GM21717 (cell line): ENCODE measurements at regions not wholly inside any gene's neighbourhood (a gene's known extent, or its start where the extent isn't known, plus 50 kb on each side); places are given as distances from the start of the nearest gene placed in this dataset.
"Not testable (repeated sequence)": the region's sequence is repeated elsewhere in the genome, so short reads cannot be mapped to it uniquely, and the experiment has no call there.

ENCODE experiments used
- ATAC-seq: cut with Tn5 transposase; IDR thresholded peaks from one replicate; pipeline ENCODE4 v1.9.1; 2021; ENCODE audit warnings: mild to moderate bottlenecking, moderate library complexity; ENCODE audit not compliant: unreplicated experiment

- ATAC-seq, result not testable (repeated sequence)
These were observed 151.6 kb downstream of the CDRT15L2 start for GRCh38 chr17:20731131-20731530.

- no peak for ATAC-seq
These were observed 154.4 kb downstream of the CDRT15L2 start for GRCh38 chr17:20733923-20734322.

- ATAC-seq, result no peak
These were observed 156.3 kb downstream of the CDRT15L2 start for GRCh38 chr17:20735796-20736195.

GRCh38 chr17:20737636-20738035 lies 158.1 kb downstream of the CDRT15L2 start:
- not testable (repeated sequence) for ATAC-seq

- ATAC-seq, result no peak
These were observed 191.6 kb downstream of the CDRT15L2 start for GRCh38 chr17:20771104-20771503.

GRCh38 chr17:20774472-20775135 lies 195.1 kb downstream of the CDRT15L2 start:
- no peak for ATAC-seq

- ATAC-seq, result no peak
These were observed 195.8 kb downstream of the CDRT15L2 start for GRCh38 chr17:20775331-20775730.

GRCh38 chr17:20779521-20779920 lies 200.0 kb downstream of the CDRT15L2 start:
- ATAC-seq, result no peak

GRCh38 chr17:20781260-20781659 lies 201.7 kb downstream of the CDRT15L2 start:
- no peak for ATAC-seq

GRCh38 chr17:20781869-20782268 lies 202.3 kb downstream of the CDRT15L2 start:
- not testable (repeated sequence) for ATAC-seq

GRCh38 chr17:20783091-20783490 lies 203.6 kb downstream of the CDRT15L2 start:
- ATAC-seq, result no peak

GRCh38 chr17:20784100-20784665 lies 204.7 kb downstream of the CDRT15L2 start:
- ATAC-seq, result no peak

- no peak for ATAC-seq
These were observed 207.8 kb downstream of the CDRT15L2 start for GRCh38 chr17:20787281-20787680.

GRCh38 chr17:20791626-20792025 lies 212.1 kb downstream of the CDRT15L2 start:
- ATAC-seq, result no peak

GRCh38 chr17:20794532-20794931 lies 215.0 kb downstream of the CDRT15L2 start:
- ATAC-seq, result not testable (repeated sequence)

GRCh38 chr17:20797292-20797691 lies 217.8 kb downstream of the CDRT15L2 start:
- no peak for ATAC-seq

GRCh38 chr17:20800146-20800545 lies 220.6 kb downstream of the CDRT15L2 start:
- no peak for ATAC-seq

- ATAC-seq, result no peak
These were observed 226.2 kb downstream of the CDRT15L2 start for GRCh38 chr17:20805751-20806150.

GRCh38 chr17:20807566-20807965 lies 228.0 kb downstream of the CDRT15L2 start:
- ATAC-seq, result not testable (repeated sequence)

- ATAC-seq, result not testable (repeated sequence)
These were observed 227.4 kb downstream of the USP22 start for GRCh38 chr17:20815410-20815809.

- ATAC-seq, result no peak
These were observed 218.9 kb downstream of the USP22 start for GRCh38 chr17:20823905-20824304.

GRCh38 chr17:20825539-20825938 lies 217.3 kb downstream of the USP22 start:
- ATAC-seq, result no peak

- ATAC-seq, result not testable (repeated sequence)
These were observed 202.4 kb downstream of the USP22 start for GRCh38 chr17:20840453-20840852.
